ENCODE measurements at regions not wholly inside any gene's neighbourhood (a gene's known extent, or its start where the extent isn't known, plus 50 kb on each side); places are given as distances from the start of the nearest gene placed in this dataset.

DNA sequence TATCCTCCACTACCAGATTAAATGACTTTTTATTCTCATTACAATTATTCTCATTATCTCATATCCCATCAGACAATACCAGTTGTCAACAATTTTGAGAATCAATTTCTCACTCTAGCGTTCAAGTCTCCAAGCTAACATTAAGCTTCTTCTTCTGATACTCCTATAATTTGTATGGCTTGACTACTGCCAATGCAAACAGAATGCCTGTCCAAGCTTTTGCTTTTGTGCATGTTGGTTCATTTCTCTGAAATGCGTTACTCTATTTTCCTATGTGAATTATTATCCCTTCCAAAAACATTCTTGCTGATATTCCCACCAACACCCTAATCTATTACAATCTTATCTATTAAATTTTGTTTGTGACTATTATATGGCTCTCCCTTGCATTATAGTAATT is 1602.3 kb downstream of the C4orf33 start:
- WGBS (ENCODE audit: insufficient coverage) = 100% methylated on average over 1 of the region's 2 CpGs
- Mint-ChIP-seq H3K4me3 (no peak overlapping the region), H3K9me3 (ENCODE audit: insufficient read depth) (no peaks in the 10 kb centered on the region), H3K27ac (no peak overlapping the region), H3K27me3 (no peaks in the 10 kb centered on the region), H3K4me1 (no peaks in the 10 kb centered on the region)
- no peak overlapping the region for H2AFZ ChIP-seq (ENCODE audit: insufficient read depth, low read depth, low read length, poor library complexity, severe bottlenecking)
- H3K9me3 ChIP-seq (ENCODE audit: control extremely low read depth in 1 of 3, control insufficient read depth in 2 of 3, insufficient read depth in 1 of 3, low read length in 2 of 3) = no peaks in the 10 kb centered on the region
- no peaks in the 10 kb centered on the region for H3K36me3 ChIP-seq (replicated peaks in 1 of 2; ENCODE audit: control extremely low read depth in 1 of 2, control insufficient read depth in 1 of 2, extremely low read depth in 1 of 2, insufficient read depth in 2 of 2, low read length in 1 of 2)
- intact Hi-C loops (cut with micrococcal nuclease) = no loop called here
- no peak overlapping the region for H3K9ac ChIP-seq (ENCODE audit: low read length)
- H3K27ac ChIP-seq (ENCODE audit: low read length in 2 of 2) = no peak overlapping the region
- POLR2A ChIA-PET = no interaction called here
- no peaks in the 10 kb centered on the region for H3K27me3 ChIP-seq (replicated peaks in 1 of 4; ENCODE audit: control extremely low read depth in 1 of 4, control insufficient read depth in 3 of 4, insufficient read depth in 4 of 4, low read length in 3 of 4)
- TF ChIP-seq, protein P1, sequence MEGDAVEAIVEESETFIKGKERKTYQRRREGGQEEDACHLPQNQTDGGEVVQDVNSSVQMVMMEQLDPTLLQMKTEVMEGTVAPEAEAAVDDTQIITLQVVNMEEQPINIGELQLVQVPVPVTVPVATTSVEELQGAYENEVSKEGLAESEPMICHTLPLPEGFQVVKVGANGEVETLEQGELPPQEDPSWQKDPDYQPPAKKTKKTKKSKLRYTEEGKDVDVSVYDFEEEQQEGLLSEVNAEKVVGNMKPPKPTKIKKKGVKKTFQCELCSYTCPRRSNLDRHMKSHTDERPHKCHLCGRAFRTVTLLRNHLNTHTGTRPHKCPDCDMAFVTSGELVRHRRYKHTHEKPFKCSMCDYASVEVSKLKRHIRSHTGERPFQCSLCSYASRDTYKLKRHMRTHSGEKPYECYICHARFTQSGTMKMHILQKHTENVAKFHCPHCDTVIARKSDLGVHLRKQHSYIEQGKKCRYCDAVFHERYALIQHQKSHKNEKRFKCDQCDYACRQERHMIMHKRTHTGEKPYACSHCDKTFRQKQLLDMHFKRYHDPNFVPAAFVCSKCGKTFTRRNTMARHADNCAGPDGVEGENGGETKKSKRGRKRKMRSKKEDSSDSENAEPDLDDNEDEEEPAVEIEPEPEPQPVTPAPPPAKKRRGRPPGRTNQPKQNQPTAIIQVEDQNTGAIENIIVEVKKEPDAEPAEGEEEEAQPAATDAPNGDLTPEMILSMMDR (IDR thresholded peaks at IDR 0.05) = no peak
- no peak for TF ChIP-seq EZH2 (IDR thresholded peaks at IDR 0.05; ENCODE audit: borderline replicate concordance, insufficient read depth, low read depth, low read length, poor library complexity, severe bottlenecking)
- H3K4me1 ChIP-seq (ENCODE audit: control insufficient read depth in 2 of 2, insufficient read depth in 2 of 2, low read length in 2 of 2) = no peaks in the 10 kb centered on the region
- no peak for ATAC-seq (ENCODE audit: low read depth)
- CTCF ChIA-PET = no interaction called here
- H3K4me3 ChIP-seq (ENCODE audit: control extremely low read depth in 1 of 5, extremely low read depth in 1 of 5, insufficient read depth in 1 of 5, low read depth in 2 of 5, low read length in 4 of 5) = no peak overlapping the region
- no peaks in the 10 kb centered on the region for H3K79me2 ChIP-seq (ENCODE audit: control insufficient read depth, insufficient read depth, low read length)
- no peak for DNase-seq
- H4K20me1 ChIP-seq (ENCODE audit: control insufficient read depth, insufficient read depth, low read length, poor library complexity, severe bottlenecking) = no peaks in the 10 kb centered on the region
- H3K4me2 ChIP-seq (replicated peaks; ENCODE audit: low read depth, low read length, poor library complexity, severe bottlenecking) = no peak overlapping the region

DNA sequence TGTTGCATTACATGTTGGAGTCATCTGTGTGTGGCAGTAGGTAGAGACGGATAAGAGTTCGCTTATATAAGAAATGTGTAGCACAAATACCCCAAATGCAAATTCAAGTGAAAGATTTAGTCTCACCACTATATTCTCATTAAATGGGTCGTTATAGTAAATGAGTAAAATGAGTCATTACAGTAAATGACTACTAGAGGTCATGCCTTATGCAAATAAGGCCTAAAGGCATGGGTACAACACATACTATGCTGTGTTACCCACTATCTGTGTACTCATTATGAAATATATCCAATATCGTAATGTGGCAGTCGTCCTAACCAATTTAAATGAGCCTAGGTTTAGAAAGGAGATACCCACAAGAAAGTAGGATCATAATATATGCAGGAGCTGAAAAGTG is 1603.1 kb downstream of the C4orf33 start:
- ChIA-PET CTCF (no interaction called here), POLR2A (no interaction called here)
- Histone ChIP-seq H3K27ac (ENCODE audit: low read length in 2 of 2) (no peak overlapping the region), H2AFZ (ENCODE audit: insufficient read depth, low read depth, low read length, poor library complexity, severe bottlenecking) (no peak overlapping the region), H3K79me2 (ENCODE audit: control insufficient read depth, insufficient read depth, low read length) (no peaks in the 10 kb centered on the region), H3K36me3 (replicated peaks in 1 of 2; ENCODE audit: control extremely low read depth in 1 of 2, control insufficient read depth in 1 of 2, extremely low read depth in 1 of 2, insufficient read depth in 2 of 2, low read length in 1 of 2) (no peaks in the 10 kb centered on the region), H3K4me2 (replicated peaks; ENCODE audit: low read depth, low read length, poor library complexity, severe bottlenecking) (no peak overlapping the region), H3K9me3 (ENCODE audit: control extremely low read depth in 1 of 3, control insufficient read depth in 2 of 3, insufficient read depth in 1 of 3, low read length in 2 of 3) (no peaks in the 10 kb centered on the region), H3K9ac (ENCODE audit: low read length) (no peak overlapping the region), H3K4me1 (ENCODE audit: control insufficient read depth in 2 of 2, insufficient read depth in 2 of 2, low read length in 2 of 2) (no peaks in the 10 kb centered on the region), H3K27me3 (replicated peaks in 1 of 4; ENCODE audit: control extremely low read depth in 1 of 4, control insufficient read depth in 3 of 4, insufficient read depth in 4 of 4, low read length in 3 of 4) (no peaks in the 10 kb centered on the region), H3K4me3 (ENCODE audit: control extremely low read depth in 1 of 5, extremely low read depth in 1 of 5, insufficient read depth in 1 of 5, low read depth in 2 of 5, low read length in 4 of 5) (no peak overlapping the region), H4K20me1 (ENCODE audit: control insufficient read depth, insufficient read depth, low read length, poor library complexity, severe bottlenecking) (no peaks in the 10 kb centered on the region)
- Mint-ChIP-seq H3K4me1 (no peaks in the 10 kb centered on the region), H3K4me3 (no peak overlapping the region), H3K27me3 (no peaks in the 10 kb centered on the region), H3K9me3 (ENCODE audit: insufficient read depth) (peaks cover 2% of the 10 kb centered on the region), H3K27ac (no peak overlapping the region)
- intact Hi-C loops (cut with micrococcal nuclease) = no loop called here
- no CpG with 5 or more reads among the region's 5 CpGs for WGBS (ENCODE audit: insufficient coverage)
- ATAC-seq (ENCODE audit: low read depth) (no peak), DNase-seq (no peak)
- TF ChIP-seq, protein P1 (IDR thresholded peaks at IDR 0.05) = no peak
- TF ChIP-seq EZH2 (IDR thresholded peaks at IDR 0.05; ENCODE audit: borderline replicate concordance, insufficient read depth, low read depth, low read length, poor library complexity, severe bottlenecking) = no peak

Data from B cell (primary cell).